Skeletal muscle satellite cell (primary cell): ENCODE measurements at regions not wholly inside any gene's neighbourhood (a gene's known extent, or its start where the extent isn't known, plus 50 kb on each side); places are given as distances from the start of the nearest gene placed in this dataset.
"Not testable (repeated sequence)": the region's sequence is repeated elsewhere in the genome, so short reads cannot be mapped to it uniquely, and the experiment has no call there.

Experiments used
- H3K27me3 ChIP-seq: 2 replicates; pipeline ENCODE4 v1.7.0; 2013; ENCODE audit warnings: low read length; ENCODE audit not compliant: control insufficient read depth, insufficient read depth
- H3K36me3 ChIP-seq: 2 replicates; pipeline ENCODE4 v1.7.0; 2013; ENCODE audit warnings: mild to moderate bottlenecking, control low read depth, low read length; ENCODE audit not compliant: insufficient read depth
- H3K4me1 ChIP-seq: 2 replicates; pipeline ENCODE4 v1.7.0; 2013; ENCODE audit warnings: low read length; ENCODE audit not compliant: control insufficient read depth, insufficient read depth
- H3K4me2 ChIP-seq: 2 replicates; pipeline ENCODE4 v1.7.0; 2013; ENCODE audit warnings: mild to moderate bottlenecking, low read length
- H3K4me3 ChIP-seq: 2 replicates; pipeline ENCODE4 v1.7.0; 2013; ENCODE audit warnings: low read length
- H3K9ac ChIP-seq: 2 replicates; pipeline ENCODE4 v1.7.0; 2013; ENCODE audit warnings: mild to moderate bottlenecking, low read depth, low read length, moderate library complexity
- H3K9me3 ChIP-seq: replicated peaks from 2 replicates; pipeline ENCODE4 v1.7.0; 2013; ENCODE audit warnings: mild to moderate bottlenecking, control low read depth, low read length

- Histone ChIP-seq H3K9me3 (no peaks in the 10 kb centered on the region), H3K4me3 (no peak overlapping the region), H3K27me3 (no peaks in the 10 kb centered on the region), H3K9ac (no peak overlapping the region), H3K4me1 (no peaks in the 10 kb centered on the region), H3K4me2 (no peak overlapping the region), H3K36me3 (no peaks in the 10 kb centered on the region)
Observed at GRCh38 chr3:22779737-22780136, 423.4 kb upstream of the UBE2E2 start.

DNA sequence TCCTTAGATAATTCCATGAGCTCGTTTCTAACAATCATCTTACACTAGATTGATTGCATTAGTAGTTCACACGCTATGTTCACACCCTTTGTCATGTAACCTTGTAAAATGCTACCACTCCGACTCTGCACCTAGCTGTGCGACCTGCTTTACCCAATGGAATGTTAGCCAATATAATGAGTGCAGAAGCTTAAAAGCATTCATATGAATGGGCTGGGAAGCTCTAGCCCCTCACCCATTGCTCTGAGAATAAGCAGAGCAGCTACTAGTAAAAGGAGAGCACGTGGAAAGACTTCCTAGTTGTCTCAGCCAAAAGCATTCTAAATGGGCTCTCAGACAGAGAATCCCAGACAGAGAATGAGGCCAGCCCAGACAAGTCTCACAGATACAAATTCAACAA, 410.6 kb upstream of the UBE2E2 start:
- Histone ChIP-seq H3K27me3 (no peaks in the 10 kb centered on the region), H3K4me3 (no peak overlapping the region), H3K4me1 (no peaks in the 10 kb centered on the region), H3K9me3 (no peaks in the 10 kb centered on the region), H3K4me2 (no peak overlapping the region), H3K36me3 (no peaks in the 10 kb centered on the region), H3K9ac (no peak overlapping the region)

DNA sequence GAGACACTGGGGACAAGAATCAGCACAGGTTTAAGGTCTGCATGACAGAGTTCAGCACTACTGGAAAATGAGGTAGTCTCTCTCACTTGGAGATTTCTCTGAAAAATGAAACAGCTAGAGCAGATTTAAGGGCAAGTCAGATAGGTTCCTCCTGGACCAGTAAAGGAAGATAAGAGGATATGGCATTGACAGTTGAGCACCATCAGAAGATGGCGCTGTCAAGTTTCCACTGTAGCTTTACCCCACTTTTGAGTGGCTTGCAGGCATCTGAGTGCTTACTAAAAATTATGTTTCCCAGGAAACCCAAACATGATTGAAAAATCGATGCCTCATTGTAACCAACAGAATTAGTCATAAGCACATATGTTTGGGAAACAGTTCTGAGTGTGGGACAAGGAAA, 407.2 kb upstream of the UBE2E2 start:
- Histone ChIP-seq H3K9ac (no peak overlapping the region), H3K27me3 (no peaks in the 10 kb centered on the region), H3K9me3 (no peaks in the 10 kb centered on the region), H3K4me1 (no peaks in the 10 kb centered on the region), H3K36me3 (no peaks in the 10 kb centered on the region), H3K4me2 (no peak overlapping the region), H3K4me3 (no peak overlapping the region)

- H3K36me3 ChIP-seq = no peaks in the 10 kb centered on the region
- H3K9ac ChIP-seq = no peak overlapping the region
- H3K9me3 ChIP-seq = no peaks in the 10 kb centered on the region
- H3K27me3 ChIP-seq = no peaks in the 10 kb centered on the region
- no peak overlapping the region for H3K4me3 ChIP-seq
- no peak overlapping the region for H3K4me2 ChIP-seq
- no peaks in the 10 kb centered on the region for H3K4me1 ChIP-seq
Observed at GRCh38 chr3:22798461-22798860, 404.7 kb upstream of the UBE2E2 start.

GRCh38 chr3:22819209-22819608, 383.9 kb upstream of the UBE2E2 start:
- H3K4me3 ChIP-seq = no peak overlapping the region
- no peaks in the 10 kb centered on the region for H3K9me3 ChIP-seq
- H3K27me3 ChIP-seq = no peaks in the 10 kb centered on the region
- no peaks in the 10 kb centered on the region for H3K4me1 ChIP-seq
- no peak overlapping the region for H3K9ac ChIP-seq
- no peak overlapping the region for H3K4me2 ChIP-seq
- H3K36me3 ChIP-seq = no peaks in the 10 kb centered on the region

DNA sequence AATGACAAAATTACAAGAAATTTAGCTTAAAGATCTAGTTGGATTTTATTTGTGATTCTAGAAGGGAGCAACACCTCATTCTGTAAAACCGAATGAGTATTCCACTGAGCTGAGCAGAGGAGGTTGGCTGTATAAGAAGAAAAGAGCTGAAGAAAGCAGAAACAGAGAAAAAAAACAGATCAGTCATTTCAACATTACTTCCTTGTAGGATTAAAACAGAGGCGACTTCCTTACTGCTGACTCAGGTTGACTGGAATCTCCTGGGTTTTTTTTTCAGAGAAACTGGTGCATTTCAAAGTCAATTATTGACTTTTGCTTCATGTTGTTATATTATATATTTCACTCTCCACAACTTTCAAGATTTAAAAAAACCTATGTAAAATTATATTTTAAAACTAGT, 368.1 kb upstream of the UBE2E2 start:
- Histone ChIP-seq H3K4me2 (no peak overlapping the region), H3K4me1 (no peaks in the 10 kb centered on the region), H3K27me3 (no peaks in the 10 kb centered on the region)

DNA sequence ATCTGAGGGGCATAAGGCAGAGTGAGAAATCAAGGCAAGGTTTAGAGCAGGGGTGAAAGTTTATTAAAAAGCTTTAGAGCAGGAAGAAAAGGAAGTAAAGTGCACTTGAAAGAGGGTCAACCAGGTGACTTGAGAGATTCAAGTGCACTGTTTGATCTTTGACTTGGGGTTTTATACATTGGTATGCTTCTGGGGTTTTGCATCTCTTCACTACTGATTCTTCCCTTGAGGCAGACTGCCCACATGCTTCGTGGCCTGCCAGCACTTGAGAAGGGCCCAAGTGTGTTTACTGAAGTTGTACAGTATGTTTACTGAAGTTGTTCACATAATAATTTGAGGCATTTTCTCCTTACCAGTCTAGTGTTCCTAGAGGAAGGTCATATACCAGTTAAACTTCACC, 367.0 kb upstream of the UBE2E2 start:
- Histone ChIP-seq H3K4me1 (no peaks in the 10 kb centered on the region), H3K4me2 (no peak overlapping the region), H3K9ac (no peak overlapping the region), H3K9me3 (no peaks in the 10 kb centered on the region), H3K27me3 (no peaks in the 10 kb centered on the region), H3K4me3 (no peak overlapping the region), H3K36me3 (no peaks in the 10 kb centered on the region)

More for the DNA sequence above, 368.1 kb upstream of the UBE2E2 start:
- Histone ChIP-seq H3K9ac (no peak overlapping the region), H3K4me3 (no peak overlapping the region), H3K9me3 (no peaks in the 10 kb centered on the region), H3K36me3 (no peaks in the 10 kb centered on the region)

DNA sequence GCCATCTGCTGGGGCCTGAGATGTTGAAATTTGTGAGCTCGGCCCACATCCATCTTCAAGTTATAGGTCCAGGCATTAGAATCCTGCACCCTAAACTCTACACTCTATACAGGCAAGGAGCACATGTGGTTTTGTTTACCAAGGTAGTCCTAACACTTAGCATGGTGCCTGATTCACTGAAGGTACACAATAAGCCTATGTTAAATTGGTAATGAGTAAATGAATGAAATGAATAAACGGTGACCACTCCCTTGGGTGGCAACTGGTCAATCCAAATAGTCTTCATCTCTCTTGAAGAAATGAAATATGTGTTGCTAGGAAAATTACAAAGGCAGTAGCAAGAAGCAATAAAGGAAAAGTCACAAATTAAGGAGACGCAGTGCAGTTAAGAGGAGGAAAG, 359.3 kb upstream of the UBE2E2 start:
- no peaks in the 10 kb centered on the region for H3K4me1 ChIP-seq
- H3K36me3 ChIP-seq = no peaks in the 10 kb centered on the region
- H3K9me3 ChIP-seq = no peaks in the 10 kb centered on the region
- no peak overlapping the region for H3K9ac ChIP-seq
- H3K4me2 ChIP-seq = no peak overlapping the region
- no peak overlapping the region for H3K4me3 ChIP-seq
- H3K27me3 ChIP-seq = peaks cover 4% of the 10 kb centered on the region

DNA sequence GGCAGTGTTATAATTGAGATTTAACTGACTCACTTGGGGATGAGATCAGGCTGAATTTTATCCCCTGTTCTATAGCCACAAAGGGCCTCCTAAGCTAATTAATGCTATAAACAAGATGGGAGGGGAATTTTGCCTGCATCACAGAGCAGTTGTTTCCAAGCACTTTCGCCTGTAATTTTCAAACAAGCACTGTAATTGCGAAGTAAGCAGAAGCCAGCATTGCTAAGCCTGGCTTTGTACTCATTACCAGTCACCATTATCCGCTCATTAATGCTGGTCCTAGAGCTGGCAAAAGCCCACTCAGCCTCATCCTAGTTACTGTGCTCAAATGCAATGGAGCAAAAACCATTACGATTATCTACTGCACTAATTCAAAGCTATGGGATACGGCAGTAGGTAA, 356.6 kb upstream of the UBE2E2 start:
- H3K36me3 ChIP-seq = no peaks in the 10 kb centered on the region
- no peak overlapping the region for H3K4me3 ChIP-seq
- no peaks in the 10 kb centered on the region for H3K9me3 ChIP-seq
- H3K4me1 ChIP-seq = no peaks in the 10 kb centered on the region
- H3K27me3 ChIP-seq = peaks cover 4% of the 10 kb centered on the region
- H3K9ac ChIP-seq = no peak overlapping the region
- no peak overlapping the region for H3K4me2 ChIP-seq

GRCh38 chr3:22849583-22849982, 353.5 kb upstream of the UBE2E2 start:
- not testable (repeated sequence) for H3K4me3 ChIP-seq, H3K9ac ChIP-seq, H3K27me3 ChIP-seq, H3K36me3 ChIP-seq, H3K4me1 ChIP-seq, H3K9me3 ChIP-seq, H3K4me2 ChIP-seq

GRCh38 chr3:22856811-22857210, 346.3 kb upstream of the UBE2E2 start:
- H3K27me3 ChIP-seq = no peaks in the 10 kb centered on the region
- H3K9ac ChIP-seq = no peak overlapping the region
- no peaks in the 10 kb centered on the region for H3K4me1 ChIP-seq
- no peak overlapping the region for H3K4me3 ChIP-seq
- no peaks in the 10 kb centered on the region for H3K9me3 ChIP-seq
- no peak overlapping the region for H3K4me2 ChIP-seq
- no peaks in the 10 kb centered on the region for H3K36me3 ChIP-seq

DNA sequence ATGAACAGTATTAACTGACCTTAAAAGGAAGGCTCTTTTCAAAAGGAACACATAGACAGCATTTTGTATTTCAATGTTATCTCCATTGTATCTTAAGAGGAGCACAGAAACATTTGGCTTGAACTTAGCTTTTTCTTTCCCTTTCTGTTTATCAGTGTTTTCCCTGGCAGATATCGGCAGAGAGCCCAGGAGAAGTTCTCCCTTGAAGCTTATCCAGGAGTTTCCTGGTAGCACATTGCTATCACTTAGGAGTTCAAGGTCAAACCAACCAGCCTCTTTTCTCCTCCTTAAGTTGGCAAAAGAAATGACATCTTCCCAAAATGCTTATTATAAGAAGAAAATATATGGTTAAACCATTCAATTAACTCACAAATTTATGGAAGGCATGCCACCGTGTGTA, 344.6 kb upstream of the UBE2E2 start:
- Histone ChIP-seq H3K9me3 (no peaks in the 10 kb centered on the region), H3K4me1 (no peaks in the 10 kb centered on the region), H3K4me2 (no peak overlapping the region), H3K9ac (no peak overlapping the region), H3K4me3 (no peak overlapping the region), H3K36me3 (no peaks in the 10 kb centered on the region), H3K27me3 (no peaks in the 10 kb centered on the region)
